HCT116 (cell line): ENCODE measurements at regions not wholly inside any gene's neighbourhood (a gene's known extent, or its start where the extent isn't known, plus 50 kb on each side); places are given as distances from the start of the nearest gene placed in this dataset.
"Not testable (repeated sequence)": the region's sequence is repeated elsewhere in the genome, so short reads cannot be mapped to it uniquely, and the experiment has no call there.

Experiments
- CTCF ChIP-seq, 3 experiments: fragments of 200-600 bp in 1 of 3; sonication (generic) in 1 of 3; IDR thresholded peaks in 2 of 3; conservative IDR thresholded peaks in 1 of 3; 2 replicates each; pipeline ENCODE4 v1.5.1; 2012 to 2017; ENCODE audit warnings: low read depth in 2 of 3, low read length in 2 of 3, antibody characterized with exemption in 1 of 3, borderline replicate concordance in 1 of 3, control low read depth in 1 of 3, mild to moderate bottlenecking in 1 of 3, mixed read lengths in 1 of 3, mixed run types in 1 of 3, moderate library complexity in 1 of 3; ENCODE audit not compliant: insufficient read depth in 1 of 3
- POLR2A ChIP-seq: IDR thresholded peaks from 2 replicates; pipeline ENCODE4 v1.7.0; 2011; ENCODE audit warnings: borderline replicate concordance; ENCODE audit not compliant: insufficient read depth, insufficient read length; ENCODE audit errors: extremely low read depth
- SRF ChIP-seq: IDR thresholded peaks from 2 replicates; pipeline ENCODE4 v1.6.1; 2012; ENCODE audit warnings: low read depth
- TF ChIP-seq, protein P1 (sequence below): IDR thresholded peaks from 2 replicates; pipeline ENCODE4 v1.6.1; 2012

GRCh38 chr1:810949-811348 lies 112.8 kb upstream of the SAMD11 start:
- not testable (repeated sequence) for TF ChIP-seq CTCF (IDR thresholded peaks at IDR 0.05 in 2 of 3, conservative IDR thresholded peaks at IDR 0.05 in 1 of 3; ENCODE audit: borderline replicate concordance in 1 of 3, insufficient read depth in 1 of 3, low read depth in 2 of 3, low read length in 2 of 3); POLR2A; SRF
- TF ChIP-seq, protein P1, sequence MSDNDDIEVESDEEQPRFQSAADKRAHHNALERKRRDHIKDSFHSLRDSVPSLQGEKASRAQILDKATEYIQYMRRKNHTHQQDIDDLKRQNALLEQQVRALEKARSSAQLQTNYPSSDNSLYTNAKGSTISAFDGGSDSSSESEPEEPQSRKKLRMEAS, result not testable (repeated sequence)
